Tibial nerve (tissue), 4 donors: ENCODE measurements at regions not wholly inside any gene's neighbourhood (a gene's known extent, or its start where the extent isn't known, plus 50 kb on each side); places are given as distances from the start of the nearest gene placed in this dataset.

Experiments
- DNase-seq, 2 donors: peaks; one replicate each; pipeline ENCODE4 v3.0.0-alpha.2; 2019; ENCODE audit warnings: low spot score in 2 of 2
- H3K27ac ChIP-seq, 4 donors: fragments of 200-600 bp; sonication (generic) in 3 of 4; one replicate each; pipeline ENCODE4 v1.5.1; 2017 to 2019; ENCODE audit warnings: mild to moderate bottlenecking in 1 of 4
- H3K27me3 ChIP-seq, 2 donors: fragments of 200-600 bp; sonication (generic) in 1 of 2; one replicate each; pipeline versions ENCODE4 v1.5.1 to v1.6.0; 2017 to 2019
- H3K36me3 ChIP-seq, 3 donors: fragments of 200-600 bp; sonication (generic); one replicate each; pipeline ENCODE4 v1.5.1; 2018 to 2019
- H3K4me1 ChIP-seq, 4 donors: fragments of 200-600 bp; sonication (generic) in 3 of 4; one replicate each; pipeline ENCODE4 v1.5.1; 2017 to 2019
- H3K4me3 ChIP-seq, 4 donors: fragments of 200-600 bp; sonication (generic) in 3 of 4; one replicate each; pipeline ENCODE4 v1.5.1; 2017 to 2019; ENCODE audit warnings: mild to moderate bottlenecking in 1 of 4, moderate library complexity in 1 of 4
- H3K9me3 ChIP-seq, 4 donors: fragments of 200-600 bp; sonication (generic) in 3 of 4; one replicate each; pipeline ENCODE4 v1.5.1; 2017 to 2019
- EP300 ChIP-seq, 2 donors: sonication (generic); formaldehyde crosslinking; IDR thresholded peaks; one replicate each; pipeline ENCODE4 v1.6.1; 2017; ENCODE audit warnings: antibody characterized with exemption in 2 of 2, mild to moderate bottlenecking in 1 of 2
- POLR2A ChIP-seq, 2 donors: fragments of 450-650 bp; IDR thresholded peaks; one replicate each; pipeline ENCODE4 v1.6.1; 2017; ENCODE audit warnings: antibody characterized with exemption in 2 of 2, mild to moderate bottlenecking in 2 of 2, moderate library complexity in 2 of 2
- WGBS, 2 donors: methylation state at CpG; one replicate each; pipeline ENCODE4 v1.1.5; 2018; 5-methylcytosine and 5-hydroxymethylcytosine counted together
- TF ChIP-seq, protein P1 (sequence below), 5 experiments: fragments of 200-600 bp in 3 of 5; fragments of 450-650 bp in 2 of 5; sonication (generic) in 3 of 5; IDR thresholded peaks; one replicate each; pipeline ENCODE4 v1.5.1; 2016 to 2019; ENCODE audit warnings: antibody characterized with exemption in 5 of 5, mild to moderate bottlenecking in 3 of 5, moderate library complexity in 2 of 5

DNA sequence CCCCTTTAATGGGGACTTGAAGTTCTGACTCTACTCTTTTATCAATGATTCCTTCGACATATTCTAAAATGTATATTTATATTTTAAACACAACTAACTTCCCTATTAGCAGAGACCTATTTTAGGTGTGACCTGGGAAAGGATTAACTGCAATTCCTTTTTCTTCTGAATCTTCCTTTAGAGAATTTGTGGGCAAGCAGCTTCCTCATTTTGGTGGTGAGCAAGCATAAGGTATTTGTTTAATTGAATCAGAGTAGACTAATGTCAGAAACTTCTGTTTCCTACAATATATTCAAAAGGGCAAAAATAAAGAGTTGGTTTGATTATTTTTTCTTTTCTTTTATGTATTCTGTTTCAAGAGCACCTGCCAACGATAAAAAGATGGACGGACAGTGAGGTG lies 237.0 kb downstream of the IKZF2 start:
- no peaks in the 10 kb centered on the region for H3K36me3 ChIP-seq
- no peak overlapping the region for H3K4me3 ChIP-seq
- H3K27ac ChIP-seq, result no peak overlapping the region
- no peak for DNase-seq
- no peaks in the 10 kb centered on the region for H3K27me3 ChIP-seq
- 78 to 83% methylated on average over 3 of the region's 3 CpGs for whole genome bisulfite sequencing, 2 donors
- TF ChIP-seq EP300 (IDR thresholded peaks at IDR 0.05) (no peak), POLR2A (IDR thresholded peaks at IDR 0.05) (no peak)
- TF ChIP-seq, protein P1, sequence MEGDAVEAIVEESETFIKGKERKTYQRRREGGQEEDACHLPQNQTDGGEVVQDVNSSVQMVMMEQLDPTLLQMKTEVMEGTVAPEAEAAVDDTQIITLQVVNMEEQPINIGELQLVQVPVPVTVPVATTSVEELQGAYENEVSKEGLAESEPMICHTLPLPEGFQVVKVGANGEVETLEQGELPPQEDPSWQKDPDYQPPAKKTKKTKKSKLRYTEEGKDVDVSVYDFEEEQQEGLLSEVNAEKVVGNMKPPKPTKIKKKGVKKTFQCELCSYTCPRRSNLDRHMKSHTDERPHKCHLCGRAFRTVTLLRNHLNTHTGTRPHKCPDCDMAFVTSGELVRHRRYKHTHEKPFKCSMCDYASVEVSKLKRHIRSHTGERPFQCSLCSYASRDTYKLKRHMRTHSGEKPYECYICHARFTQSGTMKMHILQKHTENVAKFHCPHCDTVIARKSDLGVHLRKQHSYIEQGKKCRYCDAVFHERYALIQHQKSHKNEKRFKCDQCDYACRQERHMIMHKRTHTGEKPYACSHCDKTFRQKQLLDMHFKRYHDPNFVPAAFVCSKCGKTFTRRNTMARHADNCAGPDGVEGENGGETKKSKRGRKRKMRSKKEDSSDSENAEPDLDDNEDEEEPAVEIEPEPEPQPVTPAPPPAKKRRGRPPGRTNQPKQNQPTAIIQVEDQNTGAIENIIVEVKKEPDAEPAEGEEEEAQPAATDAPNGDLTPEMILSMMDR (IDR thresholded peaks at IDR 0.05), result no peak
- H3K9me3 ChIP-seq, result no peaks in the 10 kb centered on the region
- H3K4me1 ChIP-seq, result peaks cover 0 to 7% (median 0%) of the 10 kb centered on the region in 4 donors

DNA sequence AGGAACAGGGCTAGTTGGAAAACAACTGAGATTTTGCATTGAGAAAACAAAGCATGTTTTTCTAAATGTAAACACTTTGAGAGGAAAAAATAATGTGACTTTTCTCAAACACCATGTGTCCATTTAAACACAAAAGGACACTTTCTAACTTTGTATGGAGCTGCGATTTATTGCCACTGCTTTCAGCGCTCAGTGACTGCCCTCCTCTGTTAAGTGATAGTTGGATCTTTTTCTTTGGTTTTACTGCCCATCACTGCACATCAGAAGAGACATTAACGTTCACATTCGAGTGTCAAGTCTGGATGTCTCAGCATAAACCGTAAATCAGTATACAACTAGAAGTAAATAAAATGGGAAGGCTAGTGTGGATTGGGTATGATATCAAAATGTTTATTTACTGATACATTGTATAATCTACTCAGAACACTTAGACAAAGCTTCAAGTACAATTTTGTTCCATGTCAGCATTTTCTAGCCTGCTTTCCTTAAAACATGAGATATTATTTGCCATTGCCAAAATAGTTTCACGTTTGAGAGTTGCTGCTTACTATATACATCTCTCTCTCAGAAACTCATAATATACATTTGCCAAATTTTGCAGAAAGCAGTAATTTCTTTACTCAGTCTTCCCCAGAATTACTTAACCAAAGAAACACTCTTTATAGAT lies 237.6 kb downstream of the IKZF2 start:
- WGBS, 2 donors, result 41 to 45% methylated on average over 6 of the region's 6 CpGs
- DNase-seq, result no peak
- H3K27ac ChIP-seq, result no peak overlapping the region
- TF ChIP-seq, protein P1 (IDR thresholded peaks at IDR 0.05), result no peak
- no peak for TF ChIP-seq EP300 (IDR thresholded peaks at IDR 0.05)
- no peak for TF ChIP-seq POLR2A (IDR thresholded peaks at IDR 0.05)
- no peaks in the 10 kb centered on the region for H3K27me3 ChIP-seq
- no peaks in the 10 kb centered on the region for H3K36me3 ChIP-seq
- peaks cover 0 to 7% (median 0%) of the 10 kb centered on the region in 4 donors for H3K4me1 ChIP-seq
- no peak overlapping the region for H3K4me3 ChIP-seq
- H3K9me3 ChIP-seq, result no peaks in the 10 kb centered on the region

DNA sequence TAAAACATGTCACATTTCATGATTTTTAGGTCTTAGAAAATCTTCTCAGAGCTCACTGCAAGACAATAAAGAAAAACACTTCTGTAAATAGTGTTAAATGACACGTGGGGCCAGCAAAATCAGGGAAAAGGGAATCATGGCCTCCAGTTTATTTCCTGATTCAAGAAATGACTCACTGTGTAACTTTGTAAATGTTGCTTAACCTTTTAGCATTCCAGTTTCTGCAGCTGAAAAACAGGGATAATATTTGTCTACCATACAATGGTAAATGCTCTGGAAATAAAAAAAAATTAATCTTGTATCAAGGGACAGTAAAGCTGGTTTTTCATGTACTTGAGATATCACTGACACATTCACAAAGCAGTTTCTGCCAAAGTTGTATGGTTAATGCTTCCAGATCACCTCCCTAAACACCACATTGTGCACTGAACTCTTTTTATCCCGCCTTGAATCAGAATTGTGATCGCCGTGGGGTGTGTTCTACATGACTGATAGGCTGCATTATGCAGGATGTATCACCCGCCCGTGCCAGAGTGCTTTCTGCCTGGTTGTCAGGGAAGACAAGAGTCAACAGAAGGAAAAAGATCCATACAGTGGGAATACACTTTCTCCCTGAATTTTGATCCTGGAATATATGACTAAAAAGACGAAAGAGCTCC lies 238.8 kb downstream of the IKZF2 start:
- H3K27ac ChIP-seq, result no peak overlapping the region
- 54 to 57% methylated on average over 7 of the region's 7 CpGs for WGBS, 2 donors

DNA sequence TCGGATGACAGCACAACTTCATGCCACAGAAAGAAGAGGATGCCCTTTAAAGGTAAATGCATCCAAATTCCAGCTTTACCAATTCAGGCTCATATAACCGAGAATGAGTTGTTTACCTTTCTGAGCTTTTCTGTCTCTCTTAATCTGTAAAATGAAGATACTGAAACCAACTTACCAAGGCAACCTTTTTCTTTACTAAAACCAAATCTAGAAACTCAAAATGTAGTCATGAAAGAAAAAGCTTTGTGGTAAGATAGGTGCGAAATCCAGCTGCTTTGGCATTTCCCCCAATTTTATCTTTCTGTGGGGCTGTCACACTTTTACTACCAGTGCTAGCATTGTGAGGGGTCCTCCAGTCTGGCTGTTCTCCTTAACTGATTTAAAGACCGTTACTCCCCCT lies 240.4 kb downstream of the IKZF2 start:
- Histone ChIP-seq H3K4me1 (peaks cover 0 to 7% (median 0%) of the 10 kb centered on the region in 4 donors), H3K9me3 (no peaks in the 10 kb centered on the region), H3K36me3 (no peaks in the 10 kb centered on the region), H3K27me3 (no peaks in the 10 kb centered on the region), H3K4me3 (no peak overlapping the region), H3K27ac (no peak overlapping the region)
- WGBS, 2 donors, result 84 to 86% methylated on average over 4 of the region's 4 CpGs
- TF ChIP-seq POLR2A (IDR thresholded peaks at IDR 0.05), result no peak
- TF ChIP-seq, protein P1 (IDR thresholded peaks at IDR 0.05), result no peak
- DNase-seq, result no peak

More for the DNA sequence above, 238.8 kb downstream of the IKZF2 start:
- H3K4me3 ChIP-seq, result no peak overlapping the region
- H3K4me1 ChIP-seq, result peaks cover 0 to 7% (median 0%) of the 10 kb centered on the region in 4 donors
- DNase-seq, result no peak
- TF ChIP-seq, protein P1 (IDR thresholded peaks at IDR 0.05), result no peak
- TF ChIP-seq POLR2A (IDR thresholded peaks at IDR 0.05) (no peak), EP300 (IDR thresholded peaks at IDR 0.05) (no peak)
- H3K9me3 ChIP-seq, result no peaks in the 10 kb centered on the region
- no peaks in the 10 kb centered on the region for H3K27me3 ChIP-seq
- H3K36me3 ChIP-seq, result no peaks in the 10 kb centered on the region

DNA sequence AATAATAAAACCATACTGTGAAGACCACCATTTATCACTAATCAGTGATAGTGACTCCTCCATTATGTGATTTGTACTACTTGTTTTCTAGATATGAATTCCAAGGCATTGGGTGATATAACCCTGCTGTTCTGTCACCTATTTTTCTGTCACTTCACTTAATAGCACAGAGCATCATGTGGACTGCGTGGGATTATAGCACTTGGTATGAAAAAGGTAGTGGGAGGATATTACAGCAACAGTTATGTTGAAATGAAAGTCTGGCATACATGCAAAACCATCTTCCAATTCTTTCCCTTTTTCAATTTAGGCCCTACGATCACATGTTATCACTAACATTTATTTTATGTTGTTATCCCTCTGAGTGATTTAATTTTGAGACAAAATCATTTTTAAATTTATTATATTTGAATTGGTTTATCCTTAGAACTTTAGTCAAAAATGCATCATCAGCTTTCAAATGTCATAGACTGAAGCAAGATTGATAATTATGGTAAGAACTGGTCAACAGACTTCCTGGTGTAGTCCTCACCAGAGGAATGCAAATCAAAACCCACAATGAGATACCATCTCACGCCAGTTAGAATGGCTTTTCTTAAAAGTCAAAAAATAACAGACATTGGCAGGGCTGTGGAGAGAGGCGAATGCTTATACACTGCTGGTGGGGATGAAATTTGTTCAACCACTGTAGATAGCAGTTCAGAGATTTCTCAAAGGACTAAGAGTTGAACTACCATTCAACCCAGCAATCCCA lies 242.6 kb downstream of the IKZF2 start:
- DNase-seq, result no peak
- 76 to 92% methylated on average over 4 of the region's 4 CpGs for WGBS, 2 donors
- Histone ChIP-seq H3K27ac (no peak overlapping the region), H3K4me3 (no peak overlapping the region), H3K36me3 (no peaks in the 10 kb centered on the region), H3K27me3 (no peaks in the 10 kb centered on the region), H3K9me3 (no peaks in the 10 kb centered on the region), H3K4me1 (peaks cover 0 to 7% (median 0%) of the 10 kb centered on the region in 4 donors)
- TF ChIP-seq, protein P1 (IDR thresholded peaks at IDR 0.05), result no peak
- TF ChIP-seq POLR2A (IDR thresholded peaks at IDR 0.05), result no peak
